Glutamatergic neuron (in vitro differentiated cells): ENCODE measurements at regions not wholly inside any gene's neighbourhood (a gene's known extent, or its start where the extent isn't known, plus 50 kb on each side); places are given as distances from the start of the nearest gene placed in this dataset.

ENCODE experiments used
- DNase-seq: peaks from one replicate; pipeline ENCODE4 v3.0.0; 2022
- H3K27ac Mint-ChIP-seq: one replicate; pipeline ENCODE4 v1.8.0; 2020; ENCODE audit warnings: mild to moderate bottlenecking, mixed read lengths, inconsistent platforms; ENCODE audit not compliant: unreplicated experiment
- H3K27me3 Mint-ChIP-seq: one replicate; pipeline ENCODE4 v1.8.0; 2020; ENCODE audit warnings: mild to moderate bottlenecking, moderate library complexity, mixed read lengths, inconsistent platforms; ENCODE audit not compliant: unreplicated experiment
- H3K36me3 Mint-ChIP-seq: one replicate; pipeline ENCODE4 v1.8.0; 2020; ENCODE audit warnings: mild to moderate bottlenecking, mixed read lengths, inconsistent platforms; ENCODE audit not compliant: unreplicated experiment
- H3K4me1 Mint-ChIP-seq: one replicate; pipeline ENCODE4 v1.8.0; 2020; ENCODE audit warnings: mild to moderate bottlenecking, low read depth, mixed read lengths, inconsistent platforms; ENCODE audit not compliant: unreplicated experiment
- H3K4me3 Mint-ChIP-seq: one replicate; pipeline ENCODE4 v1.8.0; 2020; ENCODE audit warnings: mild to moderate bottlenecking, mixed read lengths, inconsistent platforms; ENCODE audit not compliant: unreplicated experiment
- H3K9me3 Mint-ChIP-seq: one replicate; pipeline ENCODE4 v1.8.0; 2020; ENCODE audit warnings: mild to moderate bottlenecking, moderate library complexity, mixed read lengths, inconsistent platforms; ENCODE audit not compliant: unreplicated experiment
- CTCF ChIP-seq: fragments of 200-600 bp; sonication (generic); IDR thresholded peaks from one replicate; pipeline ENCODE4 v1.5.0; 2021; ENCODE audit not compliant: partially characterized antibody, unreplicated experiment

GRCh38 chr15:36062357-36062756, 516.4 kb upstream of the DPH6 start:
- Mint-ChIP-seq H3K4me3 (no peak overlapping the region), H3K27ac (no peak overlapping the region), H3K4me1 (no peaks in the 10 kb centered on the region), H3K36me3 (no peaks in the 10 kb centered on the region), H3K9me3 (peaks cover 1% of the 10 kb centered on the region), H3K27me3 (no peaks in the 10 kb centered on the region)
- DNase-seq, result no peak
- no peak for TF ChIP-seq CTCF

GRCh38 chr15:36066757-36067156, 512.7 kb upstream of the CDIN1 start:
- no peak for TF ChIP-seq CTCF
- H3K4me3 Mint-ChIP-seq, result no peak overlapping the region
- no peak for DNase-seq
- H3K27ac Mint-ChIP-seq, result no peak overlapping the region
- H3K9me3 Mint-ChIP-seq, result peaks cover 1% of the 10 kb centered on the region
- H3K27me3 Mint-ChIP-seq, result no peaks in the 10 kb centered on the region
- no peaks in the 10 kb centered on the region for H3K36me3 Mint-ChIP-seq
- no peaks in the 10 kb centered on the region for H3K4me1 Mint-ChIP-seq

- Mint-ChIP-seq H3K9me3 (peaks cover 1% of the 10 kb centered on the region), H3K36me3 (no peaks in the 10 kb centered on the region), H3K27me3 (no peaks in the 10 kb centered on the region), H3K27ac (no peak overlapping the region), H3K4me3 (no peak overlapping the region), H3K4me1 (no peaks in the 10 kb centered on the region)
- DNase-seq, result no peak
- no peak for TF ChIP-seq CTCF
These were observed 511.7 kb upstream of the CDIN1 start for GRCh38 chr15:36067483-36068274.

GRCh38 chr15:36075333-36075732, 504.1 kb upstream of the CDIN1 start:
- Mint-ChIP-seq H3K27me3 (peaks cover 6% of the 10 kb centered on the region), H3K27ac (no peak overlapping the region), H3K9me3 (peaks cover 4% of the 10 kb centered on the region), H3K36me3 (no peaks in the 10 kb centered on the region), H3K4me3 (no peak overlapping the region), H3K4me1 (no peaks in the 10 kb centered on the region)
- TF ChIP-seq CTCF, result no peak
- no peak for DNase-seq

- H3K36me3 Mint-ChIP-seq, result peaks cover 14% of the 10 kb centered on the region
- DNase-seq, result no peak
- no peaks in the 10 kb centered on the region for H3K4me1 Mint-ChIP-seq
- H3K9me3 Mint-ChIP-seq, result no peaks in the 10 kb centered on the region
- no peak for TF ChIP-seq CTCF
- H3K4me3 Mint-ChIP-seq, result no peak overlapping the region
- no peak overlapping the region for H3K27ac Mint-ChIP-seq
- H3K27me3 Mint-ChIP-seq, result peaks cover 4% of the 10 kb centered on the region
These were observed 500.4 kb upstream of the CDIN1 start for GRCh38 chr15:36079021-36079420.
